ENCODE measurements at regions not wholly inside any gene's neighbourhood (a gene's known extent, or its start where the extent isn't known, plus 50 kb on each side); places are given as distances from the start of the nearest gene placed in this dataset.

DNA sequence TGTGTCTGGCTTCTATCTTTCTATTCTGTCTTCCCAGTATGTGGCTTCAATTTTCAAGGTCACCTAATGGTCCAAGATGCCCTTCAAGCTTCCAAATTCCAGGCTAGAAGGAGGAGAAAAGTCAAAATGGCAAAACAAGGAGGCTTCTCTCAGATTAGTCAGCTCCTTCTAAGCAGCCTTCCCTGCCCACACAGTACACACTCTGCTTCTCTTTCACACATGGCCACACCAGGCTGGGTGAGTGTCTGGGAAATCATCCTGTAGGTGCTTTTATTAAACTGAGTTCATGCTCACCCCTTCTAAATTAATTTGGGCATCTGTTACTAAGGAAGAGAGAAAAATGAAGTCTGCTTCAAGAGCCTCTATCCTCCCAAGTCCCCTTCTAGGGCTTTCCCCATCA, 277.2 kb upstream of the MGAT5 start:
- ATAC-seq = no peak
- no peaks in the 10 kb centered on the region for H3K4me1 ChIP-seq

DNA sequence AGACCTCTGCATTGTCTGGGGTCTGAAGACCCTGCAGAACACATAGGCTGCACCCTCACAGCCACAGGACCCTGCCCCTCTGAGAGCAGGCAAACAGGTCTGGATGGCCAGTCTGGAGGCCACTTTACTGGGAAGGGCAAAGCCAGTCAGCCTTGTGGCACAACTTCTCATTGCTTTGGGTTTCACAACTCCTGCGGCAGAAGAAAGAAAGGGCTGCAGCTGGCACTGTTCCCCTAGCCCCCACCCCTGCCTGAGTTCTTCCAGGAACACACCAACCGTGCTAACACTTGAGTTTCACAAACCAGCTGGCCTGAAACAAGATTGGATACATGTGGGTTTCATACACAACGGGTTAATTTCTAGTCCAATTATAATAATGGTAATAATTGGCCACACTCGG, 276.5 kb upstream of the MGAT5 start:
- intact Hi-C loops (cut with DNase I) = no loop called here

More for the DNA sequence above, 277.2 kb upstream of the MGAT5 start:
- TF ChIP-seq CTCF (IDR thresholded peaks at IDR 0.05) = no peak
- TF ChIP-seq POLR2A (IDR thresholded peaks at IDR 0.05) = no peak
- Histone ChIP-seq H3K27ac (no peak overlapping the region), H3K36me3 (replicated peaks in 1 of 2; ENCODE audit: insufficient read depth in 1 of 2, low read depth in 2 of 2) (no peaks in the 10 kb centered on the region), H3K27me3 (no peaks in the 10 kb centered on the region), H3K4me3 (no peak overlapping the region), H3K9me3 (no peaks in the 10 kb centered on the region)
- no peak for DNase-seq
- intact Hi-C loops (cut with DNase I) = no loop called here

GRCh38 chr2:133982256-133982655, 271.6 kb upstream of the MGAT5 start:
- Histone ChIP-seq H3K9me3 (no peaks in the 10 kb centered on the region), H3K4me1 (no peaks in the 10 kb centered on the region), H3K27ac (no peak overlapping the region), H3K36me3 (replicated peaks in 1 of 2; ENCODE audit: insufficient read depth in 1 of 2, low read depth in 2 of 2) (no peaks in the 10 kb centered on the region), H3K4me3 (no peak overlapping the region), H3K27me3 (no peaks in the 10 kb centered on the region)
- TF ChIP-seq POLR2A (IDR thresholded peaks at IDR 0.05) (no peak), CTCF (IDR thresholded peaks at IDR 0.05) (no peak)
- no peak for DNase-seq
- WGBS, 2 donors = 65 to 71% methylated on average over 6 of the region's 6 CpGs
- intact Hi-C loops (cut with DNase I) = no loop called here
- no peak for ATAC-seq

More for the DNA sequence above, 276.5 kb upstream of the MGAT5 start:
- DNase-seq (no peak), ATAC-seq (no peak)
- H3K9me3 ChIP-seq = no peaks in the 10 kb centered on the region
- H3K27ac ChIP-seq = no peak overlapping the region
- H3K27me3 ChIP-seq = no peaks in the 10 kb centered on the region
- H3K4me3 ChIP-seq = no peak overlapping the region
- 35 to 59% methylated on average over 4 of the region's 4 CpGs for WGBS, 2 donors
- TF ChIP-seq CTCF (IDR thresholded peaks at IDR 0.05) (no peak), POLR2A (IDR thresholded peaks at IDR 0.05) (no peak)
- no peaks in the 10 kb centered on the region for H3K36me3 ChIP-seq (replicated peaks in 1 of 2; ENCODE audit: insufficient read depth in 1 of 2, low read depth in 2 of 2)
- no peaks in the 10 kb centered on the region for H3K4me1 ChIP-seq

DNA sequence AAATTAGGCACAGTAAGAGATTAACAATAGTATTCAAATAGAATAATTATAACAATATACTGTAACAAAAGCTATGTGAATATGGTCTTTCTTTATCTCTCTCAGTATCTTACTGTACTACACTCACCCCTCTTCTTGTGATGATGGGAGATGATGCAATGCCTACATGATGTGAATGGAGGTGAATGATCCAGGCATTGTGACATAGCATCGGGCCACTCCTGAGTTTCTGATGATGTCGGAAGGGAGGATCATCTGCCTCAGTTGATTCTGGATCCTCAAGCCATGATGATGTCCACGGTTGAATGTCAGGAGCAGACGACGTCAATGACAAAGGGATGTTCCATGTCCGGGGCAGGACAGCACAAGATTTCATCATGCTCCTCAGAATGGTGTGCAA, 268.3 kb upstream of the MGAT5 start:
- ATAC-seq = no peak
- H3K4me1 ChIP-seq = no peaks in the 10 kb centered on the region
- no peaks in the 10 kb centered on the region for H3K36me3 ChIP-seq (replicated peaks in 1 of 2; ENCODE audit: insufficient read depth in 1 of 2, low read depth in 2 of 2)
- H3K9me3 ChIP-seq = no peaks in the 10 kb centered on the region
- H3K27ac ChIP-seq = no peak overlapping the region
- H3K27me3 ChIP-seq = no peaks in the 10 kb centered on the region
- DNase-seq = no peak
- TF ChIP-seq POLR2A (IDR thresholded peaks at IDR 0.05) = no peak
- no peak for TF ChIP-seq CTCF (IDR thresholded peaks at IDR 0.05)
- H3K4me3 ChIP-seq = no peak overlapping the region
- intact Hi-C loops (cut with DNase I) = no loop called here
- WGBS, 2 donors = 77 to 81% methylated on average over 6 of the region's 6 CpGs

DNA sequence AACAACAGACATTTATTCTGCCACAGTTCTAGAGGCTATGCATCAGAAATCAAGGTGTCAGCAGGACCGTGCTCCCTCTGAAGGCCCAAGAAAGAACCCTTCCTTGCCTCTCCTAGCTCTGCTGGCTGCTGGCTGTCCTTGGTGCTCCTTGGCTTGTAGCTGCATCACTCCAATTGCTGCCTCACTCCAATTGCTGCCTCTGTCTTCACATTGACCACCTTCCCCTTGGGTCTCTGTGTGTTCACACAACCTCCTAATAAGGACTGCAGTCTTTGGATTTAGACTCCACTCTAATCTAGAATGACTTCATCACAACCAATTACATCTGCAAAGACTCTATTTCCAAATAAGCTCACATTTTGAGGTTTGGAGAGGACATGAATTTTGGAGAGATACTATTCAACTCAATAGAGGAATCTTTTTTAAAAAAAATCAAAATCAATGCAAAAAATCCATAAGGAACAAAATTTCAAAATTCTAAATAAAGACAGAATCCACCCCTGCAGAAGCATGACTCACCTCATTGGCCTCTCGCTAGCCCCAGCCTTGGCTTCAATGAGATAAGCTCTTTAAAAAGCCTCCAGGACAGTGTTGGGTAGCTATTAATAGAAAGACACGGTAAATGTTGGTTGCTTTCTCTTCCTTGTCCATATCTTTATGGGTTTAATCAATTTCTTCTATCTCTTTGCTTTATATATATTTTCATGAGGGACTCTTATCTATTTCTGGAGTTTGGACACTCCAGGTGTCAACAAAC, 267.6 kb upstream of the MGAT5 start:
- no peaks in the 10 kb centered on the region for H3K27me3 ChIP-seq
- no peak overlapping the region for H3K4me3 ChIP-seq
- ATAC-seq = no peak
- intact Hi-C loops (cut with DNase I) = no loop called here
- no peaks in the 10 kb centered on the region for H3K36me3 ChIP-seq (replicated peaks in 1 of 2; ENCODE audit: insufficient read depth in 1 of 2, low read depth in 2 of 2)
- 43 to 46% methylated on average over 3 of the region's 3 CpGs for WGBS, 2 donors
- TF ChIP-seq CTCF (IDR thresholded peaks at IDR 0.05) = no peak
- no peak for TF ChIP-seq POLR2A (IDR thresholded peaks at IDR 0.05)
- DNase-seq = no peak
- H3K4me1 ChIP-seq = no peaks in the 10 kb centered on the region
- H3K27ac ChIP-seq = no peak overlapping the region
- no peaks in the 10 kb centered on the region for H3K9me3 ChIP-seq
